GM11168 (cell line): ENCODE measurements at regions not wholly inside any gene's neighbourhood (a gene's known extent, or its start where the extent isn't known, plus 50 kb on each side); places are given as distances from the start of the nearest gene placed in this dataset.

Experiments
- in situ Hi-C: fragments of 300-500 bp; cut with MboI; formaldehyde crosslinking; loops from one replicate; pipeline ENCODE4 v1.12.0; 2022; ENCODE audit warnings: low sequenced_read_pairs; ENCODE audit not compliant: unreplicated experiment

GRCh38 chr2:177148477-177149154, 64.0 kb upstream of the HNRNPA3 start:
- in situ Hi-C loops: loop anchor here (10.0 to 25.0 kb wide), 3 partner anchors 311 to 1024 kb away; partner anchors contain the start of genes HOXD8 and HOXD9

DNA sequence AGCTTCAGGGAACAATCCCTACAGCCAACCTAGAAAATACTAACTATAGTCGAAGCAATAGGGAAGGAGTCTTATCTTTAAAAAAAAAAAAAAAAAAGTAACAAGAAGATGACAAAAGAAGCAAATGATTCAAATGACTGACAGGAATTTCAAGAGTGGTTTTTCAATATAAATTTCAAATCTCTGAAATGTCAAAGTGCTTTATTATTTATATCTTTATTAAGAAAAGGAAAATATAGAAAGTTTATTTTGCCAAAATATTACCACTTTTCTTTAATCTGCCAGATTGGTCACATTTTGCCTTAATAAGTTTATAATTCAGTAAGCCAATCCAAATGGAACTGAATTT, 63.5 kb upstream of the HNRNPA3 start:
- in situ Hi-C loops: loop anchor here (10.0 to 25.0 kb wide), 3 partner anchors 312 to 1024 kb away; partner anchors contain the start of genes HOXD8 and HOXD9

- in situ Hi-C loops: loop anchor here (25.0 kb wide), 1 partner anchor 583 kb away; no protein-coding TSS in a partner anchor
Observed at GRCh38 chr2:177153805-177154204, 58.8 kb upstream of the HNRNPA3 start.

- in situ Hi-C loops: loop anchor here (25.0 kb wide), 1 partner anchor 582 kb away; no protein-coding TSS in a partner anchor
Observed at GRCh38 chr2:177154809-177155208, 57.8 kb upstream of the HNRNPA3 start.

DNA sequence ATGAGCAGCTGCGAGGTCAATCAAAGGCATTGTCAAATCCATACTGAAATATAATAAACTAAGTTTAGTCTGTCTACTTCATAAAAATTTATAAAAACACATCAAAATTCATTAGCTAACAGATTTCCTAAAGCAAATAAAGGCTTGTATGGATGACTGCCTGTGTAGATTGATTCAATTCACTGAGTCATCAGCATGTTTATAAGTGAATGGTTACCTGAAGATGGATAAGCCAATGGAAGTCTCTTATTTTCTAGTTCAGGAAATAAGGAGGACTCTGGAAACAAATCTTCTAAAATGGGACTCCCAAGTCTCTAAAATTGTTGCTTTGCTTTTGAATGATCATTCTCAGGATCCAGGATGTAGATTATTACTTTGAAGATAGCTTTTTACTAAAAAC, 57.0 kb upstream of the HNRNPA3 start:
- in situ Hi-C loops: loop anchor here (25.0 kb wide), 1 partner anchor 582 kb away; no protein-coding TSS in a partner anchor

- in situ Hi-C loops: loop anchor here (10.0 to 25.0 kb wide), 2 partner anchors 263 to 575 kb away; no protein-coding TSS in a partner anchor
Observed at GRCh38 chr2:177161741-177162460, 50.7 kb upstream of the HNRNPA3 start.
